ENCODE measurements at regions not wholly inside any gene's neighbourhood (a gene's known extent, or its start where the extent isn't known, plus 50 kb on each side); places are given as distances from the start of the nearest gene placed in this dataset.

GRCh38 chr16:75854152-75854551 is 127.9 kb upstream of the CPHXL start:
- Histone ChIP-seq H3K4me3 (no peak overlapping the region), H3K27me3 (no peaks in the 10 kb centered on the region), H3K27ac (no peak overlapping the region), H3K9me3 (no peaks in the 10 kb centered on the region), H3K4me1 (no peaks in the 10 kb centered on the region), H3K36me3 (no peaks in the 10 kb centered on the region)
- DNase-seq (no peak), ATAC-seq (peak; percentile 43 to 75 (median 64))
- 5% methylated on average over 4 of the region's 4 CpGs for WGBS (ENCODE audit: insufficient coverage, low coverage, low lambda C conversion rate, missing lambda C conversion rate)
- TF ChIP-seq CTCF (IDR thresholded peaks at IDR 0.05) (no peak), POLR2A (IDR thresholded peaks at IDR 0.05) (no peak)
- intact Hi-C loops (cut with DNase I) = no loop called here

DNA sequence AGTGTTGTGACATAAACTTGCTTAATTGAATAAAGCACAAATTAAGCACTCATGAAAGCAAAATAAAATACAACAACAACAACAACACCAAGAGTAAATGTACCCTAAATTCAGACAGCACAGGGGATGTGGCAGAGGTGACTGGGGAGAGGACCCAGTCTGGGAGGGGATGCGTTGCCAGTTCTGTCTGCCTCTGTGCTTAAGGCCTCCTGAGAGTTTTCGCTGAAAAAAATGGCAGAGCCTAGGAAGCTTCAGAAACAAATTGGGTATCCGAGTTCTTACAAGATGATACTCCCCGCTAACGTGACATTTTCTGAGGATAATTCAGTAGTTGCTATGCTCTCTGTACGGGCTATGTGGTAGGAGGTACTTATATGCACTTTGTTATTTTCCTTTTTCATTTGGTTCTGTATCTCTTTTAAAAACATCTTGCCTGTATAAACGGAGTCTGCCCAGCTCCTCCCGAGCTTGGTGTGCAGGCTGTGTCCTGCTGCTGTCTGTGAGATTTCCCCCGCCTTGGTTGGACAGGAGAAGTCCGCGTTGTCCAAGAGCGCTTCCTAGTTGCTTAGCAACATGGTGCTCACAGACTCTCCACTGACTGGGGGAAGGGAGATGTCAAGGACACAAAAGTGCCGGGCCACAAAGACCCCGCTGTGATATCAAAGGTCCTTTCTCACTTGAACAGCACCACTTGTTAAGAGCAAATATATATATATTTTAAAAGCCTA is 134.2 kb upstream of the CPHXL start:
- intact Hi-C loops (cut with DNase I) = no loop called here
- no peaks in the 10 kb centered on the region for H3K36me3 ChIP-seq
- no peak for DNase-seq
- H3K9me3 ChIP-seq = no peaks in the 10 kb centered on the region
- no peaks in the 10 kb centered on the region for H3K27me3 ChIP-seq
- H3K4me1 ChIP-seq = no peaks in the 10 kb centered on the region
- H3K27ac ChIP-seq = no peak overlapping the region
- no peak overlapping the region for H3K4me3 ChIP-seq
- WGBS (ENCODE audit: insufficient coverage, low coverage, low lambda C conversion rate, missing lambda C conversion rate) = 16% methylated on average over 13 of the region's 14 CpGs
- no peak for TF ChIP-seq POLR2A (IDR thresholded peaks at IDR 0.05)
- ATAC-seq = peak in 3 of 4 donors; percentile 19 to 36 (median 35)

DNA sequence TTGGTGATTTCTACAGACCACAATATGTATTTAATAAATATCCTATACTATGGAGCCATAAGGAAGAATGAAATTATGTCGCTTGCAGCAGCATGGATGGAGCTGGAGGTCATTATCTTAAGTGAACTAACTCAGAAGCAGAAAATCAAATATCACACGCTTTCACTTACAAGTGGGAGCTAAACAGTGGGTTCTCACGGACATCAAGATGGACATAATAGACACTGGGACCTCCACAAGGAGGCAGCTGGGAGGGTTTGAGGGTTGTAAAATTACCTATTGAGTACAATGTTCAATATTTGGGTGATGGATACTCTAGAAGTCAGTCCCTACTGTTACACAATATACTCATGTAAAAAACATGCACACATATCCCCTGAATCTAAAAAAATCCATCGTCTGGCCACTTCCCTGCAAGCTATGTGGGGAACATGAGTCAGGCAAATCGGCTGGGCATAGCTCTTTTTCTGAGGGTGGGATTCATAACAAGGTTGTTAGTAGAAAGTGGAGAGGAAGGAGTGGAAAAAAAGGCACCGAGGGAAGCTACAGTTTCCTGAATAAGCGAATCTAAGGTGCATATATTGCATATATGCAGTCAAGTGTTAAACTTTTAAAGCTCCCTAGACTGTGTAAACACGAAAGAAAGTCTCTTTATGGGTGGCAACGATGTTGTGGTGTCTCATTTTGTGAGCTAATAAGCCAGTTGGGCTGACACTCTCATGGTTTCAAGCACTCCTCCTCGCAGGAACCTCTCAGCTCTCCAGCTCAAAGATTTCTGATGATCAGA is 135.2 kb upstream of the CPHXL start:
- no peak for TF ChIP-seq POLR2A (IDR thresholded peaks at IDR 0.05)
- no peak for TF ChIP-seq CTCF (IDR thresholded peaks at IDR 0.05)
- no peaks in the 10 kb centered on the region for H3K36me3 ChIP-seq
- ATAC-seq (no peak), DNase-seq (no peak)
- no peaks in the 10 kb centered on the region for H3K27me3 ChIP-seq
- no peak overlapping the region for H3K4me3 ChIP-seq
- no peaks in the 10 kb centered on the region for H3K4me1 ChIP-seq
- H3K27ac ChIP-seq = no peak overlapping the region
- intact Hi-C loops (cut with DNase I) = no loop called here
- 48% methylated on average over 9 of the region's 10 CpGs for WGBS (ENCODE audit: insufficient coverage, low coverage, low lambda C conversion rate, missing lambda C conversion rate)
- no peaks in the 10 kb centered on the region for H3K9me3 ChIP-seq

DNA sequence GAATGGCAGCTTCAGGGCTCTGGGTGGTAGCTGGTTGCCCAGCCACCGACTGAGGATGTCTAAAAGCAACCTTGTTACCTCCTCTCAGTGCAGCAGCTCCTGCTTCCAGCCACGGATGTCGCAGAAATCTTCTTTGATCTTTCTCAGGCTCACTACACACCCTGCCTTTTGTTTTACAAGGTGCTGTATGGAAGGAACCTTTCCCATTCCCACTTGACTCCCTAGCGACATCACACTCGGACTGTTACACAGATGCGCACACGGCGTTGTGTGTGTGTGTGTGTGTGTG is 135.8 kb upstream of the CPHXL start:
- ATAC-seq = no peak
- 59% methylated on average over 8 of the region's 8 CpGs for WGBS (ENCODE audit: insufficient coverage, low coverage, low lambda C conversion rate, missing lambda C conversion rate)

More for the DNA sequence above, 135.8 kb upstream of the CPHXL start:
- no peaks in the 10 kb centered on the region for H3K27me3 ChIP-seq
- no peak overlapping the region for H3K4me3 ChIP-seq
- intact Hi-C loops (cut with DNase I) = no loop called here
- no peaks in the 10 kb centered on the region for H3K36me3 ChIP-seq
- no peak overlapping the region for H3K27ac ChIP-seq
- no peaks in the 10 kb centered on the region for H3K9me3 ChIP-seq
- DNase-seq = no peak
- H3K4me1 ChIP-seq = no peaks in the 10 kb centered on the region
- TF ChIP-seq CTCF (IDR thresholded peaks at IDR 0.05) = no peak
- TF ChIP-seq POLR2A (IDR thresholded peaks at IDR 0.05) = no peak
